GM23248 (cell line): ENCODE measurements at regions not wholly inside any gene's neighbourhood (a gene's known extent, or its start where the extent isn't known, plus 50 kb on each side); places are given as distances from the start of the nearest gene placed in this dataset.
"Not testable (repeated sequence)": the region's sequence is repeated elsewhere in the genome, so short reads cannot be mapped to it uniquely, and the experiment has no call there.

Experiments
- DNase-seq: peaks from one replicate; pipeline ENCODE4 v3.0.0-alpha.2; 2015
- H2AFZ ChIP-seq: fragments of 200-600 bp; sonication (generic); 2 replicates; pipeline ENCODE4 v1.6.1; 2016; ENCODE audit warnings: antibody characterized with exemption
- H3F3A ChIP-seq: fragments of 200-600 bp; sonication (generic); 2 replicates; pipeline ENCODE4 v1.6.1; 2016; ENCODE audit warnings: mild to moderate bottlenecking, antibody characterized with exemption, mixed run types; ENCODE audit not compliant: insufficient read depth
- H3K27ac ChIP-seq: fragments of 200-600 bp; sonication (generic); 2 replicates; pipeline ENCODE4 v1.5.1; 2016; ENCODE audit warnings: mild to moderate bottlenecking
- H3K27me3 ChIP-seq: fragments of 200-600 bp; sonication (generic); replicated peaks from 2 replicates; pipeline ENCODE4 v1.6.1; 2016; ENCODE audit warnings: mild to moderate bottlenecking; ENCODE audit not compliant: insufficient read depth
- H3K36me3 ChIP-seq: fragments of 200-600 bp; sonication (generic); 2 replicates; pipeline ENCODE4 v1.6.1; 2016; ENCODE audit warnings: low read depth, mild to moderate bottlenecking
- H3K4me1 ChIP-seq: fragments of 200-600 bp; sonication (generic); 2 replicates; pipeline ENCODE4 v1.6.1; 2016; ENCODE audit warnings: mild to moderate bottlenecking; ENCODE audit not compliant: insufficient read depth
- H3K4me2 ChIP-seq: fragments of 200-600 bp; sonication (generic); one replicate; pipeline ENCODE4 v1.6.1; 2016; ENCODE audit warnings: mild to moderate bottlenecking; ENCODE audit not compliant: unreplicated experiment
- H3K4me3 ChIP-seq: fragments of 200-600 bp; sonication (generic); 2 replicates; pipeline ENCODE4 v1.5.1; 2016; ENCODE audit warnings: mild to moderate bottlenecking
- H3K79me2 ChIP-seq: fragments of 200-600 bp; sonication (generic); 2 replicates; pipeline ENCODE4 v1.6.1; 2016; ENCODE audit warnings: mild to moderate bottlenecking; ENCODE audit not compliant: insufficient read depth
- H3K9ac ChIP-seq: fragments of 200-600 bp; sonication (generic); 2 replicates; pipeline ENCODE4 v1.6.1; 2016; ENCODE audit warnings: mild to moderate bottlenecking
- H3K9me2 ChIP-seq: fragments of 200-600 bp; sonication (generic); 2 replicates; pipeline ENCODE4 v1.6.1; 2016; ENCODE audit warnings: mixed run types, mild to moderate bottlenecking, moderate library complexity; ENCODE audit not compliant: insufficient read depth
- H3K9me3 ChIP-seq: fragments of 200-600 bp; sonication (generic); one replicate; pipeline ENCODE4 v1.6.1; 2017; ENCODE audit warnings: low read depth
- H4K20me1 ChIP-seq: fragments of 200-600 bp; sonication (generic); 2 replicates; pipeline ENCODE4 v1.6.0; 2016; ENCODE audit not compliant: insufficient read depth
- EZH2 ChIP-seq: fragments of 200-600 bp; sonication (generic); IDR thresholded peaks from 2 replicates; pipeline ENCODE4 v1.6.1; 2018; ENCODE audit warnings: antibody characterized with exemption, mild to moderate bottlenecking; ENCODE audit not compliant: insufficient read depth, poor library complexity, severe bottlenecking
- EZH2phosphoT487 ChIP-seq: fragments of 200-600 bp; sonication (generic); IDR thresholded peaks from 2 replicates; pipeline ENCODE4 v1.6.1; 2018; ENCODE audit warnings: antibody characterized with exemption, moderate library complexity, mild to moderate bottlenecking, low read depth; ENCODE audit not compliant: insufficient read depth
- WGBS, 2 experiments: methylation state at CpG; one replicate each; pipeline ENCODE4 v1.1.6; 2015 to 2017; ENCODE audit warnings: low lambda C conversion rate in 2 of 2, low coverage in 1 of 2; ENCODE audit errors: missing lambda C conversion rate in 2 of 2; 5-methylcytosine and 5-hydroxymethylcytosine counted together
- in situ Hi-C: fragments of 300-500 bp; cut with MboI; formaldehyde crosslinking; loops from 2 replicates; pipeline ENCODE4 v1.15.0; 2020

DNA sequence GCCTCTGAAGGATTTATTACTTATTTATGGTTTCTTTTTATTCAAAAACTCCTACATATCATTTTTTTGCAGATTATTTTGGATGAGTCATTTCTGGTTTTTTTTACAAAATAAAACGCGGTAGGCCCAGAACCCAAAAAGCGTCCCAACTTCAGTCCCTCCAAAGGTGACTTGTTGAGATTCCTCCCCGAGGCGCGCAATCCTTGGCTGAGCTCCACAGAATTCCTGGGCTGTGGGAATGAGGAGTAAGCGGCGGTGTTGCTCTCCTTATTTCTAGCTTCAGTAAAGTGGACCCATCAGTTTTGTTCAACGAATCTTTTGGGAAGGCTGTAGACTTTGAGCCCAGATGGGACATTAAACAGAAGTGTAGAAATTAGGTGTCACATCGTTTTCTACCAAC, 67.0 kb upstream of the RMP24 start:
- no peaks in the 10 kb centered on the region for H3K27me3 ChIP-seq
- in situ Hi-C loops: no loop called here
- no peaks in the 10 kb centered on the region for H3K36me3 ChIP-seq
- no peaks in the 10 kb centered on the region for H3K9me2 ChIP-seq
- H3K9ac ChIP-seq: no peak overlapping the region
- no peak overlapping the region for H2AFZ ChIP-seq
- H3K27ac ChIP-seq: no peak overlapping the region
- no peaks in the 10 kb centered on the region for H3K79me2 ChIP-seq
- H3K4me2 ChIP-seq: no peak overlapping the region
- no peaks in the 10 kb centered on the region for H3K4me1 ChIP-seq
- no peaks in the 10 kb centered on the region for H3K9me3 ChIP-seq
- WGBS, 2 experiments: 68 to 73% methylated on average over 10 of the region's 10 CpGs
- H4K20me1 ChIP-seq: no peaks in the 10 kb centered on the region
- no peaks in the 10 kb centered on the region for H3F3A ChIP-seq
- no peak for DNase-seq
- no peak for TF ChIP-seq EZH2
- TF ChIP-seq EZH2phosphoT487: no peak
- no peak overlapping the region for H3K4me3 ChIP-seq

DNA sequence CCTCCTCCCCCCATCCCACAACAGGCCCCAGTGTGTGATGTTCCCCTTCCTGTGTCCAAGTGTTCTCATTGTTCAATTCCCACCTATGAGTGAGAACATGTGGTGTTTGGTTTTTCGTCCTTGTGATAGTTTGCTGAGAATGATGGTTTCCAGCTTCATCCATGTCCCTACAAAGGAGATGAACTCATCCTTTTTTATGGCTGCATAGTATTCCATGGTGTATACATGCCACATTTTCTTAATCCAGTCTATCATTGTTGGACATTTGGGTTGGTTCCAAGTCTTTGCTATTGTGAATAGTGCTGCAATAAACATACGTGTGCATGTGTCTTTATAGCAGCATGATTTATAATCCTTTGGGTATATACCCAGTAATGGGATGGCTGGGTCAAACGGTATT, 66.2 kb upstream of the RMP24 start:
- H3K27ac ChIP-seq, H3F3A ChIP-seq, H3K27me3 ChIP-seq, H3K9ac ChIP-seq, H4K20me1 ChIP-seq, H3K36me3 ChIP-seq, DNase-seq, H3K4me2 ChIP-seq, H3K9me2 ChIP-seq, H3K79me2 ChIP-seq, H2AFZ ChIP-seq, H3K9me3 ChIP-seq, in situ Hi-C loops, H3K4me1 ChIP-seq, H3K4me3 ChIP-seq: not testable (repeated sequence)
- WGBS, 2 experiments: 21 to 22% methylated on average over 1 to 3 of the region's 3 CpGs

DNA sequence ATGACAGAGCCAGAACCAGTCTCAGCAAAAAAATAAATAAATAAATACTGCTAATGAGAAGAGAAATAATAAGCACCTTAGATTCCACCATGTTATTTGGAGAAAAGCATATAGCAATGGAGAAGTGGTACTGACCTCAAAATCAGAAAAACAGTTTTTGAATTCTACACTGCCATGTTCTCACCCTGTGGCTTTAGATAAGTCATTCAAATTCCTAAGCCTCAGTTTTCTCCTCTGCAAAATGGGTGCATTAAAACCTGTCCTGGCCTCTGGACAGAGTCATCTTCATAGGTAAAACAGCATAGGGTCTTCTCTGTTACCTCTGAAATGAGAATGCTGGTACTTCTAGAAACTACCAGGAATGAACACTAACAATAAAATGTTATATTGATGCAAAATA, 62.2 kb upstream of the RMP24 start:
- Histone ChIP-seq H3K9me3 (no peaks in the 10 kb centered on the region), H3K4me1 (no peaks in the 10 kb centered on the region), H3K4me2 (no peak overlapping the region), H3K4me3 (no peak overlapping the region), H3K27me3 (peaks cover 18% of the 10 kb centered on the region), H3K36me3 (no peaks in the 10 kb centered on the region), H3K9me2 (no peaks in the 10 kb centered on the region), H3K79me2 (no peaks in the 10 kb centered on the region), H3K9ac (no peak overlapping the region), H4K20me1 (no peaks in the 10 kb centered on the region), H3K27ac (no peak overlapping the region), H2AFZ (no peak overlapping the region), H3F3A (no peaks in the 10 kb centered on the region)
- in situ Hi-C loops: no loop called here
- no peak for DNase-seq
- no peak for TF ChIP-seq EZH2
- TF ChIP-seq EZH2phosphoT487: no peak

DNA sequence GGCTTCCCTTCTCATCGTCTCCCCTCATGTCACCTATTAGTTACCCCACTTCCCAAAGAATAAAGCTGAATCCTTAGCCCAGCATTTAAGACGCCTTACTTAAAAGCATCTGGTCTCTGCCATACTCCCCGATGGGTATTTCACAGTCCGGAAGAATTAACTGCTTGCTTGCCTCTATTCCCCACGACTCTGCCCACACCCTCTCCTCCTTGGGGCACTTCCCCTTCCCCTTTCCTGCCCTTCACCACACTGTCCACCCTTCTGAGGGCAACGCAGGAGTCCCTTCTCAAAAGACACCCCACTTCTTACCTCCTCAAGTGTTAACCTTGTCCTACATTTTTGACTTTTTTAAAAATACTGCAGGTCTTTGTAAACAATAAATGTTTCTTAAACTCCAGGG, 60.1 kb upstream of the RMP24 start:
- in situ Hi-C loops: no loop called here
- DNase-seq: no peak
- Histone ChIP-seq H3K4me1 (no peaks in the 10 kb centered on the region), H4K20me1 (no peaks in the 10 kb centered on the region), H3K4me3 (no peak overlapping the region), H3K9ac (no peak overlapping the region), H3K27me3 (peaks cover 18% of the 10 kb centered on the region), H3K9me3 (no peaks in the 10 kb centered on the region), H3K79me2 (no peaks in the 10 kb centered on the region), H3K36me3 (no peaks in the 10 kb centered on the region), H3K9me2 (no peaks in the 10 kb centered on the region), H2AFZ (no peak overlapping the region), H3F3A (no peaks in the 10 kb centered on the region), H3K27ac (no peak overlapping the region), H3K4me2 (no peak overlapping the region)
- WGBS, 2 experiments: 10 to 12% methylated on average over 6 of the region's 6 CpGs
- TF ChIP-seq EZH2phosphoT487: no peak
- no peak for TF ChIP-seq EZH2

DNA sequence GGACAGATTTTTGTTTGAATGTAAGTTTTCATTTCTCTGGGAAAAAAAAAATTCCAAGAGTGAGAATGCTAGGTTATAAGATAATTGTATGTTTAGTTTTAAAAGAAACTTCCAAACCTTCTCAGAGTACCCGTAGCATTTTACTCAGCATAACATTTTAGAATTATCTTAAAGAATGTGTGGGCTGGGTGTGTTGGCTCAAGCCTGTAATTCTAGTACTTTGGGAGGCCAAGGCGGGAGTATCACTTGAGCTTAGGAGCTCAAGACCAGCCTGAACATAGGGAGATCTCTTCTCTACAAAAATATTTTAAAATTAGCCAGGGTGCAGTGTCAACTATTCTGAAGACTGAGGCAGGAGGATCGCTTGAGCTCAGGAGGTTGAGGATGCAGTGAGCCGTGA, 57.4 kb upstream of the RMP24 start:
- TF ChIP-seq EZH2phosphoT487 (no peak), EZH2 (no peak)
- DNase-seq: no peak
- no peak overlapping the region for H3K9ac ChIP-seq
- no peaks in the 10 kb centered on the region for H4K20me1 ChIP-seq
- no peaks in the 10 kb centered on the region for H3K79me2 ChIP-seq
- 50 to 51% methylated on average over 4 of the region's 4 CpGs for WGBS, 2 experiments
- no peaks in the 10 kb centered on the region for H3K4me1 ChIP-seq
- no peaks in the 10 kb centered on the region for H3K9me2 ChIP-seq
- no peak overlapping the region for H3K4me3 ChIP-seq
- H3K27me3 ChIP-seq: peaks cover 18% of the 10 kb centered on the region
- no peak overlapping the region for H3K4me2 ChIP-seq
- no peaks in the 10 kb centered on the region for H3K36me3 ChIP-seq
- in situ Hi-C loops: no loop called here
- H3F3A ChIP-seq: no peaks in the 10 kb centered on the region
- no peak overlapping the region for H2AFZ ChIP-seq
- no peaks in the 10 kb centered on the region for H3K9me3 ChIP-seq
- H3K27ac ChIP-seq: no peak overlapping the region
